PC-3 (cell line): ENCODE measurements at regions not wholly inside any gene's neighbourhood (a gene's known extent, or its start where the extent isn't known, plus 50 kb on each side); places are given as distances from the start of the nearest gene placed in this dataset.

ENCODE experiments used
- ATAC-seq: fragments of 200-7000 bp; cut with Tn5 transposase; 2 replicates; pipeline ENCODE4 v1.9.1; 2020; ENCODE audit warnings: mild to moderate bottlenecking, moderate library complexity
- BruUV-seq: library from RNA; stranded (reverse); fragments of 400-500 nt; replicated peaks from 2 replicates; lab custom pipeline; 2021; lab: Mats Ljungman, UMichigan
- CTCF ChIA-PET: fragments of 300-600 bp; sonication (Branson Sonifier 250); formaldehyde crosslinking; loops from one replicate; lab custom pipeline; 2022; ENCODE audit warnings: antibody characterized with exemption; lab: Charles Lee
- POLR2A ChIA-PET: fragments of 300-600 bp; sonication (Branson Sonifier 250); formaldehyde crosslinking; loops from one replicate; lab custom pipeline; 2022; ENCODE audit warnings: antibody characterized with exemption; ENCODE audit not compliant: unreplicated experiment; lab: Charles Lee
- DNase-seq: peaks from one replicate; pipeline ENCODE4 v3.0.0-alpha.2; 2015
- H2AFZ ChIP-seq: fragments of 300-600 bp; sonication (generic); 2 replicates; pipeline ENCODE4 v1.6.0; 2016; ENCODE audit warnings: antibody characterized with exemption, low read length
- H3F3A ChIP-seq: fragments of 300-600 bp; sonication (generic); one replicate; pipeline ENCODE4 v1.6.0; 2017; ENCODE audit warnings: antibody characterized with exemption, low read length, control low read depth, mild to moderate bottlenecking; ENCODE audit not compliant: unreplicated experiment
- H3K27ac ChIP-seq: fragments of 300-600 bp; sonication (generic); 2 replicates; pipeline ENCODE4 v1.5.1; 2016; ENCODE audit warnings: mild to moderate bottlenecking, low read length
- H3K27me3 ChIP-seq: fragments of 300-600 bp; sonication (generic); 2 replicates; pipeline ENCODE4 v1.6.1; 2016; ENCODE audit warnings: low read length, mixed read lengths
- H3K36me3 ChIP-seq: fragments of 300-600 bp; sonication (generic); 2 replicates; pipeline ENCODE4 v1.6.1; 2016; ENCODE audit warnings: low read depth, mixed run types, low read length, mixed read lengths
- H3K4me1 ChIP-seq: fragments of 300-600 bp; sonication (generic); 2 replicates; pipeline ENCODE4 v1.5.1; 2016; ENCODE audit warnings: low read length; ENCODE audit not compliant: insufficient read depth
- H3K4me2 ChIP-seq: fragments of 300-600 bp; sonication (generic); 2 replicates; pipeline ENCODE4 v1.6.0; 2016; ENCODE audit warnings: low read length
- H3K4me3 ChIP-seq: fragments of 300-600 bp; sonication (generic); 2 replicates; pipeline ENCODE4 v1.5.1; 2016; ENCODE audit warnings: mild to moderate bottlenecking, low read length, mixed read lengths
- H3K79me2 ChIP-seq: fragments of 300-600 bp; sonication (generic); 2 replicates; pipeline ENCODE4 v1.6.1; 2017; ENCODE audit warnings: low read length, mixed read lengths
- H3K9ac ChIP-seq: fragments of 300-600 bp; sonication (generic); 2 replicates; pipeline ENCODE4 v1.6.0; 2016; ENCODE audit warnings: mild to moderate bottlenecking, low read length
- H3K9me2 ChIP-seq: fragments of 300-600 bp; sonication (generic); replicated peaks from 2 replicates; pipeline ENCODE4 v1.6.1; 2016; ENCODE audit warnings: mixed run types, low read length, mixed read lengths
- H3K9me3 ChIP-seq: fragments of 300-600 bp; sonication (generic); 2 replicates; pipeline ENCODE4 v1.6.1; 2016; ENCODE audit warnings: low read length, mixed read lengths
- H4K20me1 ChIP-seq: fragments of 300-600 bp; sonication (generic); 2 replicates; pipeline ENCODE4 v1.6.1; 2016; ENCODE audit warnings: low read length, mixed read lengths
- CTCF ChIP-seq: fragments of 300-600 bp; sonication (generic); conservative IDR thresholded peaks from 2 replicates; pipeline ENCODE4 v1.5.1; 2017; ENCODE audit warnings: antibody characterized with exemption, low read depth, mild to moderate bottlenecking, low read length
- EZH2 ChIP-seq: fragments of 300-600 bp; sonication (generic); IDR thresholded peaks from one replicate; pipeline ENCODE4 v1.6.1; 2017; ENCODE audit warnings: antibody characterized with exemption, mild to moderate bottlenecking, low read length; ENCODE audit not compliant: unreplicated experiment
- EZH2phosphoT487 ChIP-seq: fragments of 300-600 bp; sonication (generic); IDR thresholded peaks from 2 replicates; pipeline ENCODE4 v1.6.1; 2018; ENCODE audit warnings: mild to moderate bottlenecking, antibody characterized with exemption, low read length, borderline replicate concordance
- intact Hi-C: fragments of 100-400 bp; cut with micrococcal nuclease; formaldehyde crosslinking; loops from 2 replicates; pipeline ENCODE4 v1.9.0; 2023

GRCh38 chr4:179858221-179858620 lies 2385.0 kb upstream of the TENM3 start:
- Histone ChIP-seq H3K4me3 (no peak overlapping the region), H3K27me3 (no peaks in the 10 kb centered on the region), H3F3A (no peaks in the 10 kb centered on the region), H3K4me1 (no peaks in the 10 kb centered on the region), H3K27ac (no peak overlapping the region), H3K79me2 (no peaks in the 10 kb centered on the region), H4K20me1 (no peaks in the 10 kb centered on the region), H2AFZ (no peak overlapping the region), H3K9ac (no peak overlapping the region), H3K9me3 (no peaks in the 10 kb centered on the region), H3K4me2 (no peak overlapping the region), H3K9me2 (no peaks in the 10 kb centered on the region), H3K36me3 (no peaks in the 10 kb centered on the region)
- POLR2A ChIA-PET, result no interaction called here
- intact Hi-C loops, result no loop called here
- BruUV-seq, result no TSS peak
- CTCF ChIA-PET, result no interaction called here
- TF ChIP-seq CTCF, result no peak
- TF ChIP-seq EZH2, result no peak
- no peak for TF ChIP-seq EZH2phosphoT487
- ATAC-seq (no peak), DNase-seq (no peak)

GRCh38 chr4:179867300-179867878 lies 2375.8 kb upstream of the TENM3 start:
- Histone ChIP-seq H4K20me1 (no peaks in the 10 kb centered on the region), H3K4me2 (no peak overlapping the region), H3K79me2 (no peaks in the 10 kb centered on the region), H3F3A (no peaks in the 10 kb centered on the region), H3K9me3 (no peaks in the 10 kb centered on the region), H3K9me2 (no peaks in the 10 kb centered on the region), H2AFZ (no peak overlapping the region), H3K27me3 (no peaks in the 10 kb centered on the region), H3K9ac (no peak overlapping the region), H3K4me3 (no peak overlapping the region), H3K36me3 (no peaks in the 10 kb centered on the region), H3K27ac (no peak overlapping the region), H3K4me1 (no peaks in the 10 kb centered on the region)
- ATAC-seq (peak; percentile 85), DNase-seq (peak; percentile 64)
- peak; percentile 73 for TF ChIP-seq CTCF
- TF ChIP-seq EZH2phosphoT487, result no peak
- TF ChIP-seq EZH2, result no peak
- POLR2A ChIA-PET, result no interaction called here
- no TSS peak for BruUV-seq
- intact Hi-C loops, result no loop called here
- CTCF ChIA-PET, result interaction anchor here (1.0 kb wide), 1 partner anchor 161 kb away, joined by 3 read pairs; no protein-coding TSS in a partner anchor

GRCh38 chr4:179871726-179872125 lies 2371.5 kb upstream of the TENM3 start:
- BruUV-seq, result no TSS peak
- CTCF ChIA-PET, result no interaction called here
- no peaks in the 10 kb centered on the region for H3K4me1 ChIP-seq
- H3K36me3 ChIP-seq, result no peaks in the 10 kb centered on the region
- no peaks in the 10 kb centered on the region for H3K9me2 ChIP-seq
- H3F3A ChIP-seq, result no peaks in the 10 kb centered on the region
- H3K27ac ChIP-seq, result no peak overlapping the region
- H3K9ac ChIP-seq, result no peak overlapping the region
- H2AFZ ChIP-seq, result no peak overlapping the region
- no peaks in the 10 kb centered on the region for H4K20me1 ChIP-seq
- ATAC-seq (no peak), DNase-seq (no peak)
- H3K27me3 ChIP-seq, result no peaks in the 10 kb centered on the region
- H3K4me2 ChIP-seq, result no peak overlapping the region
- TF ChIP-seq CTCF (no peak), EZH2 (no peak), EZH2phosphoT487 (no peak)
- no peaks in the 10 kb centered on the region for H3K9me3 ChIP-seq
- no peak overlapping the region for H3K4me3 ChIP-seq
- intact Hi-C loops, result no loop called here
- H3K79me2 ChIP-seq, result no peaks in the 10 kb centered on the region
- POLR2A ChIA-PET, result no interaction called here
